MCF 10A (cell line): ENCODE measurements at regions not wholly inside any gene's neighbourhood (a gene's known extent, or its start where the extent isn't known, plus 50 kb on each side); places are given as distances from the start of the nearest gene placed in this dataset.

Experiments
- BruUV-seq: library from RNA; stranded (reverse); fragments of 400-500 nt; replicated peaks from 2 replicates; lab custom pipeline; 2021; lab: Mats Ljungman, UMichigan
- CTCF ChIA-PET: fragments of 300-600 bp; sonication (Branson Sonifier 250); formaldehyde crosslinking; extraction: SDS; loops from one replicate; lab custom pipeline; 2021; ENCODE audit warnings: antibody characterized with exemption, inconsistent platforms; lab: Yijun Ruan, JAX
- POLR2A ChIA-PET: fragments of 300-600, 350-650 bp; sonication (Branson Sonifier 250); formaldehyde crosslinking; extraction: SDS; loops from one replicate; lab custom pipeline; 2020; ENCODE audit warnings: antibody characterized with exemption, inconsistent platforms; lab: Yijun Ruan, JAX
- DNase-seq: peaks from one replicate; pipeline ENCODE4 v3.0.0-alpha.2; 2018; ENCODE audit not compliant: unreplicated experiment
- H3K27ac Mint-ChIP-seq: one replicate; pipeline ENCODE4 v1.8.0; 2022; ENCODE audit warnings: mild to moderate bottlenecking, low read depth, mixed read lengths; ENCODE audit not compliant: unreplicated experiment
- H3K27me3 Mint-ChIP-seq: one replicate; pipeline ENCODE4 v1.8.0; 2022; ENCODE audit warnings: mixed read lengths; ENCODE audit not compliant: insufficient read depth, unreplicated experiment
- H3K36me3 Mint-ChIP-seq: one replicate; pipeline ENCODE4 v1.8.0; 2022; ENCODE audit warnings: mild to moderate bottlenecking, moderate library complexity, mixed read lengths; ENCODE audit not compliant: insufficient read depth, unreplicated experiment
- H3K4me1 Mint-ChIP-seq: one replicate; pipeline ENCODE4 v1.8.0; 2022; ENCODE audit warnings: mixed read lengths; ENCODE audit not compliant: insufficient read depth, unreplicated experiment
- H3K4me3 Mint-ChIP-seq: one replicate; pipeline ENCODE4 v1.8.0; 2022; ENCODE audit warnings: mild to moderate bottlenecking, moderate library complexity, mixed read lengths; ENCODE audit not compliant: unreplicated experiment
- H3K9me3 Mint-ChIP-seq: one replicate; pipeline ENCODE4 v1.8.0; 2022; ENCODE audit warnings: mixed read lengths; ENCODE audit not compliant: unreplicated experiment
- intact Hi-C: fragments of 100-400 bp; cut with micrococcal nuclease; formaldehyde crosslinking; loops from 2 replicates; pipeline ENCODE4 v1.14.1; 2022
- TF ChIP-seq, protein P1 (sequence below): fragments of 200-600 bp; IDR thresholded peaks from one replicate; pipeline ENCODE4 v1.8.0; 2022; ENCODE audit warnings: antibody characterized with exemption, mild to moderate bottlenecking; ENCODE audit not compliant: unreplicated experiment

DNA sequence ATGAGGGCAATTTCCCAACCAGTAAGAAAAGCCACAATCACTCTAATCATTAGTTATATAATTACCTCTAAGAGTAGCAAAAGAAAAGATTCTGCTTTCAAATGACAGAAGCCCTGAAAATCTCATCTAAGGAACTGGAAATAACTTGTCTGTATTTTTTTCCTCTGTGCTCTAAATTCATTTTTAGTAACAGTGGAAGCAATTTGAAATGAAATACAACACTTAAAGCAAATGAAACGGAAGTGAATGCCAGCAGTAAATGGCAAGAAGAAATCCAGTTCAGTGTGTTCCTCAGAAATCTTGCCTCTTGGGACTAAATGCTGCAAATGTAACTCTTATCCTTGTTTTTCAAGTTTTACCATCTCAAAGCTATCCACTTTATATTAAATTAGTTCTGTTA, 294.9 kb downstream of the TAF11L14 start:
- DNase-seq: no peak
- TF ChIP-seq, protein P1, sequence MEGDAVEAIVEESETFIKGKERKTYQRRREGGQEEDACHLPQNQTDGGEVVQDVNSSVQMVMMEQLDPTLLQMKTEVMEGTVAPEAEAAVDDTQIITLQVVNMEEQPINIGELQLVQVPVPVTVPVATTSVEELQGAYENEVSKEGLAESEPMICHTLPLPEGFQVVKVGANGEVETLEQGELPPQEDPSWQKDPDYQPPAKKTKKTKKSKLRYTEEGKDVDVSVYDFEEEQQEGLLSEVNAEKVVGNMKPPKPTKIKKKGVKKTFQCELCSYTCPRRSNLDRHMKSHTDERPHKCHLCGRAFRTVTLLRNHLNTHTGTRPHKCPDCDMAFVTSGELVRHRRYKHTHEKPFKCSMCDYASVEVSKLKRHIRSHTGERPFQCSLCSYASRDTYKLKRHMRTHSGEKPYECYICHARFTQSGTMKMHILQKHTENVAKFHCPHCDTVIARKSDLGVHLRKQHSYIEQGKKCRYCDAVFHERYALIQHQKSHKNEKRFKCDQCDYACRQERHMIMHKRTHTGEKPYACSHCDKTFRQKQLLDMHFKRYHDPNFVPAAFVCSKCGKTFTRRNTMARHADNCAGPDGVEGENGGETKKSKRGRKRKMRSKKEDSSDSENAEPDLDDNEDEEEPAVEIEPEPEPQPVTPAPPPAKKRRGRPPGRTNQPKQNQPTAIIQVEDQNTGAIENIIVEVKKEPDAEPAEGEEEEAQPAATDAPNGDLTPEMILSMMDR: no peak
- Mint-ChIP-seq H3K4me3 (no peak overlapping the region), H3K4me1 (no peaks in the 10 kb centered on the region), H3K9me3 (peaks cover 6% of the 10 kb centered on the region), H3K27ac (no peak overlapping the region), H3K36me3 (no peaks in the 10 kb centered on the region), H3K27me3 (no peaks in the 10 kb centered on the region)
- intact Hi-C loops: no loop called here
- POLR2A ChIA-PET: interaction anchor here (0.9 to 1.3 kb wide), 2 partner anchors 13 to 37 kb away, joined by 3 to 4 read pairs; no protein-coding TSS in a partner anchor
- CTCF ChIA-PET: interaction anchor here (0.8 to 1.0 kb wide), 2 partner anchors 12 to 23 kb away, joined by 3 to 5 read pairs; no protein-coding TSS in a partner anchor
- BruUV-seq: no TSS peak

DNA sequence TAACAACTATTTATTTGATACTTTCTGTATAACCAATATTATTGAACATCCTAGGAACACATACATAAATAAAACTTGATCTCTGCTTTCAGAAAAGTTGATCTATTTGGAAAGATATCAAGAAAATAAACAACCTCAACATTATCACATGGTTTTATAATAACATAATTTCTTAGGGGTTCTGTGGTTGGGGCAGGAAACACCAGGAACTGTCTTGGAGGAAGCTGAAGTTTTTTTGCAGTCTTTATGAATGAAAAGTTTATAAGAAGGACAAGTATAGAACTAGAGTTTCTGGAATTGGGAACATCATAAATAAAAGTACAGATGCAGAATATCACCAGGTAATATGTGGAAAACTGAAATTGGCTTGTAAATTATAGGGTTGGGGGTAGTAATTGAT, 296.1 kb downstream of the TAF11L14 start:
- TF ChIP-seq, protein P1: no peak
- CTCF ChIA-PET: interaction anchor here (0.6 kb wide), 1 partner anchor 176 kb away, joined by 5 read pairs; no protein-coding TSS in a partner anchor
- H3K36me3 Mint-ChIP-seq: no peaks in the 10 kb centered on the region

DNA sequence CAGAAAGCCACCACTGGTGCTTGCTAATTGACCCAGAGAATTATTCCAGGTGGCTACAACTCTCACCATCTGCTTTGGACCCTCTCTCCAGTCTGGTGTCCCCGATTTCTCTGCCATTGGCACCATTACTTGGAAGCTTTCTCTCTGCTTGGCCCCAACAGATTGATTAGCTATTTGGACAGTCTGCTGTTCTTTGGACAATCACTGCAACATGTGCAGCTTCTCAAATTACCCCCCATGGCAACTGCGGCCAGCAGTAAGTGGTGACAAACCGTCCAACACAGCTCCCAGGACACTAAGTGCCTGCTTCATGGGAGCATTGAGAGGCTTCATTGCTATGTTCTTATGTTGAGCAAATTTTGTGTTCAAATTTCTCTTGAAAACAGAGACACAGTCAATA, 309.8 kb downstream of the TAF11L14 start:
- ChIA-PET CTCF (interaction anchor here (1.8 kb wide), 1 partner anchor 22 kb away, joined by 4 read pairs; no protein-coding TSS in a partner anchor), POLR2A (no interaction called here)
- Mint-ChIP-seq H3K36me3 (peaks cover 6% of the 10 kb centered on the region), H3K9me3 (peaks cover 15% of the 10 kb centered on the region), H3K27me3 (no peaks in the 10 kb centered on the region), H3K27ac (no peak overlapping the region), H3K4me3 (no peak overlapping the region), H3K4me1 (no peaks in the 10 kb centered on the region)
- TF ChIP-seq, protein P1: no peak
- DNase-seq: no peak
- BruUV-seq: no TSS peak
- intact Hi-C loops: no loop called here

More for the DNA sequence above, 296.1 kb downstream of the TAF11L14 start:
- no TSS peak for BruUV-seq
- POLR2A ChIA-PET: no interaction called here
- Mint-ChIP-seq H3K27me3 (no peaks in the 10 kb centered on the region), H3K4me1 (no peaks in the 10 kb centered on the region), H3K9me3 (peaks cover 17% of the 10 kb centered on the region), H3K4me3 (no peak overlapping the region), H3K27ac (no peak overlapping the region)
- no peak for DNase-seq
- intact Hi-C loops: no loop called here

GRCh38 chr5:17947029-17947428, 312.8 kb downstream of the TAF11L14 start:
- intact Hi-C loops: no loop called here
- no TSS peak for BruUV-seq
- no peak for DNase-seq
- peaks cover 10% of the 10 kb centered on the region for H3K36me3 Mint-ChIP-seq
- no peaks in the 10 kb centered on the region for H3K4me1 Mint-ChIP-seq
- TF ChIP-seq, protein P1: no peak
- ChIA-PET CTCF (no interaction called here), POLR2A (interaction anchor here (0.7 kb wide), 1 partner anchor 155 kb away, joined by 3 read pairs; no protein-coding TSS in a partner anchor)
- H3K27ac Mint-ChIP-seq: no peak overlapping the region
- H3K4me3 Mint-ChIP-seq: no peak overlapping the region
- peaks cover 15% of the 10 kb centered on the region for H3K9me3 Mint-ChIP-seq
- no peaks in the 10 kb centered on the region for H3K27me3 Mint-ChIP-seq
